HG03575 (cell line): ENCODE measurements at regions not wholly inside any gene's neighbourhood (a gene's known extent, or its start where the extent isn't known, plus 50 kb on each side); places are given as distances from the start of the nearest gene placed in this dataset.
"Not testable (repeated sequence)": the region's sequence is repeated elsewhere in the genome, so short reads cannot be mapped to it uniquely, and the experiment has no call there.

Experiments
- ATAC-seq: cut with Tn5 transposase; IDR thresholded peaks from one replicate; pipeline ENCODE4 v1.9.1; 2021; ENCODE audit not compliant: unreplicated experiment, insufficient number of reproducible peaks, low FRiP score; ENCODE audit errors: extremely low read depth

GRCh38 chr1:104263110-104263509 is 513.4 kb downstream of the AMY1C start:
- ATAC-seq, result not testable (repeated sequence)

- no peak for ATAC-seq
Observed at GRCh38 chr1:104264521-104264920, 514.8 kb downstream of the AMY1C start.

- no peak for ATAC-seq
Observed at GRCh38 chr1:104265163-104265562, 515.5 kb downstream of the AMY1C start.

GRCh38 chr1:104266612-104267011 is 516.9 kb downstream of the AMY1C start:
- ATAC-seq, result no peak

GRCh38 chr1:104288322-104288721 is 538.6 kb downstream of the AMY1C start:
- not testable (repeated sequence) for ATAC-seq

- no peak for ATAC-seq
Observed at GRCh38 chr1:104291156-104291555, 541.5 kb downstream of the AMY1C start.

- ATAC-seq, result no peak
Observed at GRCh38 chr1:104294259-104294658, 544.6 kb downstream of the AMY1C start.

GRCh38 chr1:104295511-104295910 is 545.8 kb downstream of the AMY1C start:
- ATAC-seq, result no peak

GRCh38 chr1:104309673-104310072 is 560.0 kb downstream of the AMY1C start:
- ATAC-seq, result no peak

- no peak for ATAC-seq
Observed at GRCh38 chr1:104315823-104316222, 566.1 kb downstream of the AMY1C start.

- no peak for ATAC-seq
Observed at GRCh38 chr1:104322131-104322530, 572.4 kb downstream of the AMY1C start.

- ATAC-seq, result no peak
Observed at GRCh38 chr1:104329278-104329677, 579.6 kb downstream of the AMY1C start.

GRCh38 chr1:104331763-104332162 is 582.1 kb downstream of the AMY1C start:
- no peak for ATAC-seq

- ATAC-seq, result not testable (repeated sequence)
Observed at GRCh38 chr1:104337927-104338326, 588.2 kb downstream of the AMY1C start.

GRCh38 chr1:104341944-104342343 is 592.2 kb downstream of the AMY1C start:
- ATAC-seq, result no peak

GRCh38 chr1:104348277-104348676 is 598.6 kb downstream of the AMY1C start:
- ATAC-seq, result no peak

GRCh38 chr1:104353580-104353979 is 603.9 kb downstream of the AMY1C start:
- ATAC-seq, result no peak

GRCh38 chr1:104358086-104358485 is 608.4 kb downstream of the AMY1C start:
- no peak for ATAC-seq

GRCh38 chr1:104358621-104359020 is 608.9 kb downstream of the AMY1C start:
- ATAC-seq, result no peak

- ATAC-seq, result no peak
Observed at GRCh38 chr1:104378414-104378813, 628.7 kb downstream of the AMY1C start.

GRCh38 chr1:104380003-104380402 is 630.3 kb downstream of the AMY1C start:
- no peak for ATAC-seq
